Smooth muscle cell (in vitro differentiated cells): ENCODE measurements at regions not wholly inside any gene's neighbourhood (a gene's known extent, or its start where the extent isn't known, plus 50 kb on each side); places are given as distances from the start of the nearest gene placed in this dataset.

Experiments
- DNase-seq: peaks from one replicate; lab custom pipeline; 2025; ENCODE audit not compliant: unreplicated experiment; lab: John Stamatoyannopoulos, UW
- H2AFZ ChIP-seq: fragments of 200-600 bp; sonication (generic); 2 replicates; pipeline ENCODE4 v1.6.0; 2016; ENCODE audit warnings: antibody characterized with exemption, low read depth, mild to moderate bottlenecking
- H3F3A ChIP-seq: fragments of 200-600 bp; sonication (generic); 2 replicates; pipeline ENCODE4 v1.6.0; 2017; ENCODE audit warnings: antibody characterized with exemption, low read depth
- H3K27ac ChIP-seq: fragments of 200-600 bp; sonication (generic); 2 replicates; pipeline ENCODE4 v1.5.1; 2016; ENCODE audit warnings: low read depth, mild to moderate bottlenecking
- H3K27me3 ChIP-seq: fragments of 200-600 bp; sonication (generic); 2 replicates; pipeline ENCODE4 v1.6.1; 2016; ENCODE audit warnings: low read depth, mild to moderate bottlenecking
- H3K36me3 ChIP-seq: fragments of 200-600 bp; sonication (generic); 2 replicates; pipeline ENCODE4 v1.5.1; 2016; ENCODE audit warnings: low read depth
- H3K4me1 ChIP-seq: fragments of 200-600 bp; sonication (generic); 2 replicates; pipeline ENCODE4 v1.5.1; 2016; ENCODE audit warnings: low read depth
- H3K4me2 ChIP-seq: fragments of 200-600 bp; sonication (generic); 2 replicates; pipeline ENCODE4 v1.6.0; 2016; ENCODE audit warnings: mild to moderate bottlenecking
- H3K4me3 ChIP-seq: fragments of 200-600 bp; sonication (generic); 2 replicates; pipeline ENCODE4 v1.5.1; 2016; ENCODE audit warnings: mild to moderate bottlenecking
- H3K79me2 ChIP-seq: fragments of 200-600 bp; sonication (generic); 2 replicates; pipeline ENCODE4 v1.6.0; 2016; ENCODE audit warnings: low read depth, mild to moderate bottlenecking
- H3K9ac ChIP-seq: fragments of 200-600 bp; sonication (generic); 2 replicates; pipeline ENCODE4 v1.6.0; 2016; ENCODE audit warnings: low read depth
- H3K9me3 ChIP-seq: fragments of 200-600 bp; sonication (generic); replicated peaks from 2 replicates; pipeline ENCODE4 v1.5.1; 2016; ENCODE audit warnings: low read depth
- H4K20me1 ChIP-seq: fragments of 200-600 bp; sonication (generic); 2 replicates; pipeline ENCODE4 v1.6.0; 2016; ENCODE audit warnings: low read depth
- CTCF ChIP-seq: fragments of 200-600 bp; sonication (generic); IDR thresholded peaks from 2 replicates; pipeline ENCODE4 v1.5.1; 2017; ENCODE audit warnings: borderline replicate concordance, mild to moderate bottlenecking, antibody characterized with exemption; ENCODE audit not compliant: insufficient read depth, poor library complexity, severe bottlenecking
- WGBS: methylation state at CpG from one replicate; pipeline ENCODE4 v1.1.7; 2016; ENCODE audit warnings: low lambda C conversion rate; 5-methylcytosine and 5-hydroxymethylcytosine counted together

- Histone ChIP-seq H3F3A (no peaks in the 10 kb centered on the region), H3K27me3 (no peaks in the 10 kb centered on the region), H4K20me1 (no peaks in the 10 kb centered on the region), H2AFZ (no peak overlapping the region), H3K4me2 (no peak overlapping the region), H3K79me2 (no peaks in the 10 kb centered on the region), H3K27ac (no peak overlapping the region), H3K4me3 (no peak overlapping the region), H3K9me3 (no peaks in the 10 kb centered on the region), H3K9ac (no peak overlapping the region), H3K36me3 (no peaks in the 10 kb centered on the region), H3K4me1 (no peaks in the 10 kb centered on the region)
- TF ChIP-seq CTCF: no peak
- 80% methylated on average over 1 of the region's 1 CpG for WGBS
- DNase-seq: no peak
These were observed 132.3 kb upstream of the ELL2 start for GRCh38 chr5:96093890-96094381.

GRCh38 chr5:96093340-96093739 is 131.7 kb upstream of the ELL2 start:
- H3K4me1 ChIP-seq: no peaks in the 10 kb centered on the region
- H4K20me1 ChIP-seq: no peaks in the 10 kb centered on the region
- no peaks in the 10 kb centered on the region for H3K9me3 ChIP-seq
- no peak for DNase-seq
- no peak overlapping the region for H2AFZ ChIP-seq
- H3K4me2 ChIP-seq: no peak overlapping the region
- H3F3A ChIP-seq: no peaks in the 10 kb centered on the region
- WGBS: 92% methylated on average over 3 of the region's 3 CpGs
- no peak overlapping the region for H3K4me3 ChIP-seq
- no peaks in the 10 kb centered on the region for H3K79me2 ChIP-seq
- H3K9ac ChIP-seq: no peak overlapping the region
- TF ChIP-seq CTCF: no peak
- no peak overlapping the region for H3K27ac ChIP-seq
- peaks cover under 1% of the 10 kb centered on the region for H3K27me3 ChIP-seq
- no peaks in the 10 kb centered on the region for H3K36me3 ChIP-seq

GRCh38 chr5:96091874-96092273 is 130.2 kb upstream of the ELL2 start:
- no peaks in the 10 kb centered on the region for H3K9me3 ChIP-seq

More at GRCh38 chr5:96091874-96092273, 130.2 kb upstream of the ELL2 start:
- Histone ChIP-seq H3K27me3 (peaks cover 9% of the 10 kb centered on the region), H2AFZ (no peak overlapping the region), H3K79me2 (no peaks in the 10 kb centered on the region), H3F3A (no peaks in the 10 kb centered on the region), H3K36me3 (no peaks in the 10 kb centered on the region), H3K4me2 (no peak overlapping the region), H4K20me1 (no peaks in the 10 kb centered on the region), H3K4me3 (no peak overlapping the region), H3K4me1 (no peaks in the 10 kb centered on the region), H3K27ac (no peak overlapping the region), H3K9ac (no peak overlapping the region)
- WGBS: 97% methylated on average over 1 of the region's 1 CpG
- no peak for DNase-seq
- no peak for TF ChIP-seq CTCF
